Left colon (tissue), 2 donors: ENCODE measurements at regions not wholly inside any gene's neighbourhood (a gene's known extent, or its start where the extent isn't known, plus 50 kb on each side); places are given as distances from the start of the nearest gene placed in this dataset.

Source experiments
- ATAC-seq: fragments of 200-7000 bp; cut with Tn5 transposase; one replicate; pipeline ENCODE4 v1.9.1; 2020; ENCODE audit warnings: mild to moderate bottlenecking, moderate library complexity
- DNase-seq, 2 donors: peaks; one replicate each; pipeline ENCODE4 v3.0.0-alpha.2; 2020
- intact Hi-C, 2 donors: fragments of 100-400 bp; cut with DNase I in 1 of 2; cut with micrococcal nuclease in 1 of 2; formaldehyde crosslinking; loops; one replicate each; pipeline versions ENCODE4 v1.11.2 to v1.14.0; 2022; cut with DNase I, micrococcal nuclease
- donor health status: DM: no; HTN: no; CAD: no.
- donor health status: DM: yes; HTN: yes; CAD: no.

GRCh38 chr2:70356941-70357683, 55.2 kb upstream of the FAM136A start:
- DNase-seq = no peak
- intact Hi-C loops = no loop called here
- no peak for ATAC-seq

GRCh38 chr2:70354264-70354949, 52.5 kb upstream of the FAM136A start:
- DNase-seq (no peak), ATAC-seq (no peak)
- intact Hi-C loops = no loop called here
